ENCODE measurements at regions not wholly inside any gene's neighbourhood (a gene's known extent, or its start where the extent isn't known, plus 50 kb on each side); places are given as distances from the start of the nearest gene placed in this dataset.

DNA sequence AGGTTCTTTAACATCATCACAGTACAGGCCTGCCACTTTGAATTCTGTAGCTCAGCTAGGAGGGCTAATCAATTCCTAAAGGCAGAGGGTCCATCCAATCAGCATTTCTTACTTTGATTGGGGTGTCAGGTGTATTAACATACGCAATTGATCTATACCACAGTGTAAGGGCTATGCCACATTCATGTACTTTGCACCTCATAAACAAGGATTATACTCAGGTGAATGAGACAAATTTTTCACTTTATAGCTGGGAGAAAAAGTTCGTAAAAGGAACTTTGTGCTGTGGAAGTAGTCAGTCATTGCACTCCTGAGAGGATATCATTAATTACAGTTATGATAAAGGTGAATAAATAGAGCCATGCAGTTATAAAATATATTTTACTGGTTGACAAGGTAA is 119.9 kb upstream of the AHR start:
- POLR2A ChIA-PET (ENCODE audit: partially characterized antibody), result no interaction called here
- no peaks in the 10 kb centered on the region for H4K20me1 ChIP-seq (replicated peaks in 1 of 2; ENCODE audit: control insufficient read depth in 1 of 2, insufficient read depth in 2 of 2, low read length in 2 of 2)
- CTCF ChIA-PET (ENCODE audit: partially characterized antibody), result interaction anchor here (0.6 to 2.3 kb wide), 4 partner anchors 128 to 197 kb away, joined by 3 to 8 read pairs (median 4); no protein-coding TSS in a partner anchor
- TF ChIP-seq MAFK (IDR thresholded peaks at IDR 0.05; ENCODE audit: low read depth, low read length), result no peak
- TF ChIP-seq ASH2L (IDR thresholded peaks at IDR 0.05; ENCODE audit: low read length), result no peak
- TF ChIP-seq RNF2 (IDR thresholded peaks at IDR 0.05; ENCODE audit: borderline replicate concordance, low read depth, low read length, missing control alignments, poor library complexity, severe bottlenecking), result no peak
- no peak for TF ChIP-seq EGR1 (IDR thresholded peaks at IDR 0.05; ENCODE audit: borderline replicate concordance, low read depth, low read length)
- TF ChIP-seq JUN (IDR thresholded peaks at IDR 0.05; ENCODE audit: low read depth, low read length), result no peak
- no peak for TF ChIP-seq SIN3A (conservative IDR thresholded peaks at IDR 0.05 in 1 of 2, IDR thresholded peaks at IDR 0.05 in 1 of 2; ENCODE audit: low read depth in 1 of 2, low read length in 2 of 2)
- TF ChIP-seq PHF8 (conservative IDR thresholded peaks at IDR 0.05; ENCODE audit: low read depth, low read length), result no peak
- no peak for TF ChIP-seq CHD2 (IDR thresholded peaks at IDR 0.05; ENCODE audit: low read length)
- TF ChIP-seq JUND (IDR thresholded peaks at IDR 0.05; ENCODE audit: low read length), result no peak
- TF ChIP-seq ATF2 (IDR thresholded peaks at IDR 0.05; ENCODE audit: low read length), result no peak
- no peak for TF ChIP-seq BCL11A (IDR thresholded peaks at IDR 0.05; ENCODE audit: low read depth in 2 of 2, low read length in 2 of 2)
- no peak for TF ChIP-seq E2F6 (IDR thresholded peaks at IDR 0.05)

More for the DNA sequence above, 119.9 kb upstream of the AHR start:
- Histone ChIP-seq H3K4me1 (replicated peaks in 1 of 4; ENCODE audit: control insufficient read depth in 3 of 4, insufficient read depth in 4 of 4, low read length in 3 of 4) (no peaks in the 10 kb centered on the region), H3K4ac (replicated peaks; ENCODE audit: insufficient read length, low read depth, low read length) (no peak overlapping the region), H3K27ac (ENCODE audit: low read depth, low read length) (no peak overlapping the region), H2AK5ac (ENCODE audit: low read depth, low read length) (no peak overlapping the region), H3K79me2 (ENCODE audit: control insufficient read depth in 1 of 2, insufficient read depth in 2 of 2, low read length in 2 of 2) (no peaks in the 10 kb centered on the region), H3K23ac (ENCODE audit: insufficient read length) (no peak overlapping the region), H2BK15ac (ENCODE audit: low read length) (no peak overlapping the region), H3K79me1 (ENCODE audit: low read depth, low read length) (no peaks in the 10 kb centered on the region), H3K36me3 (ENCODE audit: control insufficient read depth in 2 of 4, insufficient read depth in 4 of 4, low read length in 3 of 4) (no peaks in the 10 kb centered on the region), H2BK20ac (ENCODE audit: low read length) (no peak overlapping the region), H3K9ac (replicated peaks in 1 of 4; ENCODE audit: extremely low read depth in 1 of 4, low read depth in 3 of 4, low read length in 3 of 4) (no peak overlapping the region), H3K9me3 (ENCODE audit: insufficient read depth in 2 of 2, low read depth in 1 of 2, low read length in 1 of 2) (no peaks in the 10 kb centered on the region), H3K56ac (replicated peaks; ENCODE audit: insufficient read length, low read depth, low read length) (no peak overlapping the region), H3K4me2 (ENCODE audit: insufficient read depth in 1 of 2, low read depth in 2 of 2, low read length in 2 of 2) (no peak overlapping the region), H2AFZ (ENCODE audit: low read length) (no peak overlapping the region), H4K91ac (replicated peaks; ENCODE audit: insufficient read length, low read length) (no peak overlapping the region), H2BK12ac (ENCODE audit: low read depth, low read length) (no peak overlapping the region), H3K4me3 (ENCODE audit: extremely low read depth in 1 of 4, insufficient read depth in 2 of 4, low read depth in 3 of 4, low read length in 4 of 4) (no peak overlapping the region), H2BK5ac (ENCODE audit: low read depth, low read length) (no peak overlapping the region), H2BK120ac (replicated peaks; ENCODE audit: low read depth, low read length) (no peak overlapping the region), H3K18ac (ENCODE audit: extremely low read depth, low read length) (no peak overlapping the region), H4K5ac (ENCODE audit: insufficient read length, low read depth, low read length) (no peak overlapping the region), H3K27me3 (replicated peaks in 1 of 4; ENCODE audit: control insufficient read depth in 3 of 4, extremely low read depth in 1 of 4, insufficient read depth in 3 of 4, low read length in 3 of 4) (no peaks in the 10 kb centered on the region), H3K23me2 (ENCODE audit: low read depth, low read length) (no peaks in the 10 kb centered on the region), H3K14ac (ENCODE audit: insufficient read length) (no peak overlapping the region), H4K8ac (ENCODE audit: extremely low read depth, insufficient read depth, low read length) (no peak overlapping the region)
- DNase-seq (ENCODE audit: low read depth in 1 of 2, low spot score in 2 of 2) (no peak), FAIRE-seq (no peak)
- WGBS, 2 experiments (ENCODE audit: extremely low coverage in 1 of 2, insufficient coverage in 1 of 2, insufficient read length in 1 of 2, insufficient replicate concordance in 2 of 2, low coverage in 1 of 2, low lambda C conversion rate in 2 of 2, missing lambda C conversion rate in 1 of 2), result 86% methylated on average over 2 of the region's 2 CpGs; no CpG with 5 or more reads in 1 of the 2 experiments
